CD14-positive monocyte (primary cell): ENCODE measurements at regions not wholly inside any gene's neighbourhood (a gene's known extent, or its start where the extent isn't known, plus 50 kb on each side); places are given as distances from the start of the nearest gene placed in this dataset.

Source experiments
- DNase-seq, 3 donors: peaks; one replicate each; pipeline ENCODE4 v3.0.0-alpha.2; 2011 to 2022
- H2AFZ ChIP-seq: 2 replicates; pipeline ENCODE4 v1.6.0; 2012; ENCODE audit warnings: mild to moderate bottlenecking, low read depth, low read length, inconsistent platforms; ENCODE audit not compliant: insufficient read depth, poor library complexity, severe bottlenecking
- H3K27ac ChIP-seq, 2 donors: 1 replicate in 1 of 2; 2 replicates in 1 of 2; pipeline ENCODE4 v1.5.1; 2012 to 2013; ENCODE audit warnings: low read length in 2 of 2, control low read depth in 1 of 2, inconsistent platforms in 1 of 2, low read depth in 1 of 2, mild to moderate bottlenecking in 1 of 2
- H3K27me3 ChIP-seq, 2 donors: one replicate each; pipeline versions ENCODE4 v1.6.0 to v1.6.1; 2011 to 2013; ENCODE audit warnings: low read length in 2 of 2; ENCODE audit not compliant: control insufficient read depth in 2 of 2, insufficient read depth in 2 of 2
- H3K36me3 ChIP-seq, 2 donors: replicated peaks in 1 of 2; 1 replicate in 1 of 2; 2 replicates in 1 of 2; pipeline versions ENCODE4 v1.5.1 to v1.6.1; 2012 to 2013; ENCODE audit warnings: low read length in 2 of 2, control low read depth in 1 of 2, inconsistent platforms in 1 of 2, mild to moderate bottlenecking in 1 of 2; ENCODE audit not compliant: insufficient read depth in 2 of 2, control insufficient read depth in 1 of 2
- H3K4me1 ChIP-seq, 2 donors: 1 replicate in 1 of 2; 2 replicates in 1 of 2; pipeline versions ENCODE4 v1.5.1 to v1.6.1; 2012 to 2013; ENCODE audit warnings: low read length in 2 of 2, control low read depth in 1 of 2, inconsistent platforms in 1 of 2, mild to moderate bottlenecking in 1 of 2, moderate library complexity in 1 of 2; ENCODE audit not compliant: insufficient read depth in 2 of 2, control insufficient read depth in 1 of 2
- H3K4me2 ChIP-seq: replicated peaks from 2 replicates; pipeline ENCODE3; 2012; ENCODE audit warnings: low read length, moderate library complexity, mild to moderate bottlenecking; ENCODE audit not compliant: poor library complexity, severe bottlenecking; ENCODE audit errors: extremely low read depth
- H3K4me3 ChIP-seq, 3 experiments: fragments of 200-600 bp in 1 of 3; sonication (generic) in 1 of 3; replicated peaks in 1 of 3; 1 replicate in 2 of 3; 2 replicates in 1 of 3; pipeline ENCODE4 v1.5.1; 2011 to 2013; ENCODE audit warnings: low read length in 3 of 3, mild to moderate bottlenecking in 3 of 3, control low read depth in 2 of 3, low read depth in 2 of 3, inconsistent platforms in 1 of 3, moderate library complexity in 1 of 3
- H3K79me2 ChIP-seq: 2 replicates; pipeline ENCODE4 v1.6.0; 2012; ENCODE audit warnings: mild to moderate bottlenecking, control low read depth, inconsistent platforms, low read length, moderate library complexity; ENCODE audit not compliant: insufficient read depth
- H3K9ac ChIP-seq: 2 replicates; pipeline ENCODE4 v1.6.0; 2017; ENCODE audit warnings: low read length, mild to moderate bottlenecking; ENCODE audit not compliant: insufficient read depth, poor library complexity, severe bottlenecking
- H3K9me3 ChIP-seq, 2 donors: replicated peaks in 1 of 2; 1 replicate in 1 of 2; 2 replicates in 1 of 2; pipeline versions ENCODE4 v1.5.1 to v1.6.1; 2012 to 2013; ENCODE audit warnings: low read length in 2 of 2, control low read depth in 1 of 2; ENCODE audit not compliant: control insufficient read depth in 1 of 2, insufficient read depth in 1 of 2
- H4K20me1 ChIP-seq: 2 replicates; pipeline ENCODE4 v1.6.0; 2012; ENCODE audit warnings: mild to moderate bottlenecking, low read length, control low read depth, moderate library complexity; ENCODE audit not compliant: insufficient read depth
- H3K27ac Mint-ChIP-seq, 7 donors: one replicate each; pipeline ENCODE4 v1.8.0; 2020; ENCODE audit warnings: mild to moderate bottlenecking in 7 of 7, mixed read lengths in 7 of 7, moderate library complexity in 6 of 7, inconsistent platforms in 2 of 7
- H3K27me3 Mint-ChIP-seq, 3 donors: one replicate each; pipeline ENCODE4 v1.8.0; 2021 to 2022; ENCODE audit warnings: low read depth in 3 of 3, mild to moderate bottlenecking in 3 of 3, mixed read lengths in 3 of 3, moderate library complexity in 3 of 3, inconsistent platforms in 1 of 3
- H3K36me3 Mint-ChIP-seq, 2 donors: one replicate each; pipeline ENCODE4 v1.8.0; 2020; ENCODE audit warnings: mixed read lengths in 2 of 2, inconsistent platforms in 1 of 2, mild to moderate bottlenecking in 1 of 2
- H3K4me1 Mint-ChIP-seq: one replicate; pipeline ENCODE4 v1.8.0; 2020; ENCODE audit warnings: mild to moderate bottlenecking, mixed read lengths
- H3K4me3 Mint-ChIP-seq, 2 donors: one replicate each; pipeline ENCODE4 v1.8.0; 2020; ENCODE audit warnings: mild to moderate bottlenecking in 2 of 2, mixed read lengths in 2 of 2, moderate library complexity in 1 of 2
- H3K9me3 Mint-ChIP-seq, 7 donors: one replicate each; pipeline ENCODE4 v1.8.0; 2020 to 2022; ENCODE audit warnings: mixed read lengths in 7 of 7, mild to moderate bottlenecking in 6 of 7, moderate library complexity in 6 of 7, inconsistent platforms in 2 of 7
- WGBS: methylation state at CpG from one replicate; pipeline ENCODE4 v1.1.5; 2013; ENCODE audit warnings: missing lambda C conversion rate; ENCODE audit not compliant: insufficient coverage; 5-methylcytosine and 5-hydroxymethylcytosine counted together
- intact Hi-C, 2 donors: fragments of 100-400 bp; cut with micrococcal nuclease; formaldehyde crosslinking; loops; one replicate each; pipeline versions ENCODE4 v1.15.0 to v1.15.1; 2023
- TF ChIP-seq, protein P1 (sequence below): fragments of 200-600 bp; IDR thresholded peaks from one replicate; pipeline ENCODE4 v1.8.0; 2022; ENCODE audit warnings: antibody characterized with exemption, mild to moderate bottlenecking

DNA sequence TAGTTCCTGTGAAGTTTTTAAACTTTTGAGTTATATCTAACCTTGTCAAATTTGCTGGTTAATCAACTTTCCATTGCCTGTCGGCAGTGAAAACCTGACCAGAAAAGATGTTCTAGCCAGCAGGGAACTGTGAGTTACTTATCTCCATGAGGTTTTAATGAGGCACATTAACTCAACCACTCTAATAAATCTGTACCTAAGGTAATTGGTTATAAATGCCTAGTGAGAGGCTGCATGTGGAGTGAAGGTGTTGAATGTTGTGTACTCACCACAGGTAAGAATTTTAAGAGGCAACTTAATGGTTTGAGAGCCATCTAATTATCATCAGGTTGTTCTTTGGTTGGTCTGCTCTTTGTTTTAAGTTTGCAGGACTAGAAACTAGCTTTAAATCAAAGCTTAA is 138.4 kb upstream of the LHX8 start:
- Histone ChIP-seq H3K4me2 (no peak overlapping the region), H3K9me3 (no peaks in the 10 kb centered on the region), H3K27me3 (no peaks in the 10 kb centered on the region), H3K36me3 (no peaks in the 10 kb centered on the region), H3K79me2 (no peaks in the 10 kb centered on the region), H3K4me1 (no peaks in the 10 kb centered on the region), H3K9ac (no peak overlapping the region), H3K4me3 (no peak overlapping the region), H4K20me1 (no peaks in the 10 kb centered on the region), H2AFZ (no peak overlapping the region), H3K27ac (no peak overlapping the region)
- H3K27me3 Mint-ChIP-seq: peaks cover 0 to 3% (median 0%) of the 10 kb centered on the region in 3 donors
- intact Hi-C loops: no loop called here
- H3K36me3 Mint-ChIP-seq: no peaks in the 10 kb centered on the region
- WGBS: 80% methylated on average over 1 of the region's 1 CpG
- TF ChIP-seq, protein P1, sequence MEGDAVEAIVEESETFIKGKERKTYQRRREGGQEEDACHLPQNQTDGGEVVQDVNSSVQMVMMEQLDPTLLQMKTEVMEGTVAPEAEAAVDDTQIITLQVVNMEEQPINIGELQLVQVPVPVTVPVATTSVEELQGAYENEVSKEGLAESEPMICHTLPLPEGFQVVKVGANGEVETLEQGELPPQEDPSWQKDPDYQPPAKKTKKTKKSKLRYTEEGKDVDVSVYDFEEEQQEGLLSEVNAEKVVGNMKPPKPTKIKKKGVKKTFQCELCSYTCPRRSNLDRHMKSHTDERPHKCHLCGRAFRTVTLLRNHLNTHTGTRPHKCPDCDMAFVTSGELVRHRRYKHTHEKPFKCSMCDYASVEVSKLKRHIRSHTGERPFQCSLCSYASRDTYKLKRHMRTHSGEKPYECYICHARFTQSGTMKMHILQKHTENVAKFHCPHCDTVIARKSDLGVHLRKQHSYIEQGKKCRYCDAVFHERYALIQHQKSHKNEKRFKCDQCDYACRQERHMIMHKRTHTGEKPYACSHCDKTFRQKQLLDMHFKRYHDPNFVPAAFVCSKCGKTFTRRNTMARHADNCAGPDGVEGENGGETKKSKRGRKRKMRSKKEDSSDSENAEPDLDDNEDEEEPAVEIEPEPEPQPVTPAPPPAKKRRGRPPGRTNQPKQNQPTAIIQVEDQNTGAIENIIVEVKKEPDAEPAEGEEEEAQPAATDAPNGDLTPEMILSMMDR: no peak
- no peak overlapping the region for H3K27ac Mint-ChIP-seq
- H3K4me1 Mint-ChIP-seq: no peaks in the 10 kb centered on the region
- H3K4me3 Mint-ChIP-seq: no peak overlapping the region
- no peak for DNase-seq
- H3K9me3 Mint-ChIP-seq: peaks cover 0 to 8% (median 2%) of the 10 kb centered on the region in 7 donors

GRCh38 chr1:75010547-75010946 is 123.6 kb upstream of the LHX8 start:
- DNase-seq: no peak

More at GRCh38 chr1:75010547-75010946, 123.6 kb upstream of the LHX8 start:
- Histone ChIP-seq H2AFZ (no peak overlapping the region), H3K36me3 (no peaks in the 10 kb centered on the region), H4K20me1 (no peaks in the 10 kb centered on the region), H3K4me3 (no peak overlapping the region), H3K79me2 (no peaks in the 10 kb centered on the region), H3K9me3 (peaks cover 4 to 8% of the 10 kb centered on the region in 2 donors), H3K4me2 (no peak overlapping the region), H3K4me1 (no peaks in the 10 kb centered on the region), H3K27ac (no peak overlapping the region), H3K27me3 (no peaks in the 10 kb centered on the region), H3K9ac (no peak overlapping the region)
- WGBS: no CpG with 5 or more reads among the region's 2 CpGs
- intact Hi-C loops: no loop called here
- H3K27me3 Mint-ChIP-seq: no peaks in the 10 kb centered on the region
- peaks cover 2 to 12% (median 3%) of the 10 kb centered on the region in 7 donors for H3K9me3 Mint-ChIP-seq
- H3K36me3 Mint-ChIP-seq: no peaks in the 10 kb centered on the region
- TF ChIP-seq, protein P1: no peak
- H3K4me1 Mint-ChIP-seq: no peaks in the 10 kb centered on the region
- no peak overlapping the region for H3K4me3 Mint-ChIP-seq
- H3K27ac Mint-ChIP-seq: no peak overlapping the region
